ENCODE measurements at regions not wholly inside any gene's neighbourhood (a gene's known extent, or its start where the extent isn't known, plus 50 kb on each side); places are given as distances from the start of the nearest gene placed in this dataset.

- TF ChIP-seq, protein P1, sequence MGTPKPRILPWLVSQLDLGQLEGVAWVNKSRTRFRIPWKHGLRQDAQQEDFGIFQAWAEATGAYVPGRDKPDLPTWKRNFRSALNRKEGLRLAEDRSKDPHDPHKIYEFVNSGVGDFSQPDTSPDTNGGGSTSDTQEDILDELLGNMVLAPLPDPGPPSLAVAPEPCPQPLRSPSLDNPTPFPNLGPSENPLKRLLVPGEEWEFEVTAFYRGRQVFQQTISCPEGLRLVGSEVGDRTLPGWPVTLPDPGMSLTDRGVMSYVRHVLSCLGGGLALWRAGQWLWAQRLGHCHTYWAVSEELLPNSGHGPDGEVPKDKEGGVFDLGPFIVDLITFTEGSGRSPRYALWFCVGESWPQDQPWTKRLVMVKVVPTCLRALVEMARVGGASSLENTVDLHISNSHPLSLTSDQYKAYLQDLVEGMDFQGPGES (IDR thresholded peaks at IDR 0.05; ENCODE audit: low read depth, low read length), result no peak
- TF ChIP-seq, protein P2, sequence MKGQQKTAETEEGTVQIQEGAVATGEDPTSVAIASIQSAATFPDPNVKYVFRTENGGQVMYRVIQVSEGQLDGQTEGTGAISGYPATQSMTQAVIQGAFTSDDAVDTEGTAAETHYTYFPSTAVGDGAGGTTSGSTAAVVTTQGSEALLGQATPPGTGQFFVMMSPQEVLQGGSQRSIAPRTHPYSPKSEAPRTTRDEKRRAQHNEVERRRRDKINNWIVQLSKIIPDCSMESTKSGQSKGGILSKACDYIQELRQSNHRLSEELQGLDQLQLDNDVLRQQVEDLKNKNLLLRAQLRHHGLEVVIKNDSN (IDR thresholded peaks at IDR 0.05; ENCODE audit: borderline replicate concordance, low read depth), result no peak
- TF ChIP-seq NRF1 (IDR thresholded peaks at IDR 0.05; ENCODE audit: low read depth, low read length), result no peak
- TF ChIP-seq EP300 (IDR thresholded peaks at IDR 0.05; ENCODE audit: borderline replicate concordance in 1 of 2, low read depth in 1 of 2, low read length in 1 of 2), result no peak
- no peak for TF ChIP-seq TCF12 (IDR thresholded peaks at IDR 0.05)
- TF ChIP-seq, protein P3, sequence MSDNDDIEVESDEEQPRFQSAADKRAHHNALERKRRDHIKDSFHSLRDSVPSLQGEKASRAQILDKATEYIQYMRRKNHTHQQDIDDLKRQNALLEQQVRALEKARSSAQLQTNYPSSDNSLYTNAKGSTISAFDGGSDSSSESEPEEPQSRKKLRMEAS (IDR thresholded peaks at IDR 0.05; ENCODE audit: low read depth), result no peak
- TF ChIP-seq YY1 (IDR thresholded peaks at IDR 0.05; ENCODE audit: low read depth), result no peak
- TF ChIP-seq NFIC (IDR thresholded peaks at IDR 0.05; ENCODE audit: borderline replicate concordance), result no peak
Measured at GRCh38 chr9:16236311-16236710, 634.2 kb downstream of the BNC2 start (continued).

- H3K27me3 ChIP-seq (ENCODE audit: insufficient read depth), result no peaks in the 10 kb centered on the region
- H3K9me3 ChIP-seq, result no peaks in the 10 kb centered on the region
- peaks cover 0 to 10% of the 10 kb centered on the region in 2 experiments; a peak in 3 of 4 replicates for H3K4me1 ChIP-seq (ENCODE audit: control insufficient read depth in 1 of 2, insufficient read depth in 2 of 2, low read depth in 1 of 2, low read length in 1 of 2)
- no peaks in the 10 kb centered on the region for H3F3A ChIP-seq (replicated peaks; ENCODE audit: insufficient read depth)
- H3K4me3 ChIP-seq (ENCODE audit: low read depth in 2 of 2, low read length in 1 of 2), result no peak overlapping the region
- H3K36me3 ChIP-seq (replicated peaks in 1 of 2; ENCODE audit: control insufficient read depth in 1 of 2, insufficient read depth in 2 of 2, low read length in 1 of 2), result no peaks in the 10 kb centered on the region
- ChIA-PET CTCF (no interaction called here), POLR2A (no interaction called here)
- H3K4me2 ChIP-seq, result no peak overlapping the region
- H2AFZ ChIP-seq (ENCODE audit: low read depth), result no peak overlapping the region
- H3K79me2 ChIP-seq (ENCODE audit: insufficient read depth), result no peaks in the 10 kb centered on the region
- H3K27ac ChIP-seq (ENCODE audit: low read depth in 2 of 2, low read length in 1 of 2), result peak overlapping the region in 1 of 2 experiments; percentile 32; a peak in 1 of 4 replicates
- 88% methylated on average over 7 of the region's 7 CpGs for WGBS (ENCODE audit: low lambda C conversion rate)
- TF ChIP-seq RAD21 (IDR thresholded peaks at IDR 0.05; ENCODE audit: low read length), result no peak
- no peak for TF ChIP-seq TEAD4 (IDR thresholded peaks at IDR 0.05; ENCODE audit: borderline replicate concordance, insufficient read depth)
- TF ChIP-seq FOXJ3 (CRISPR knock-in tag; IDR thresholded peaks at IDR 0.05), result no peak
- no peak for TF ChIP-seq FOSL2 (IDR thresholded peaks at IDR 0.05; ENCODE audit: borderline replicate concordance, low read depth)
- TF ChIP-seq JUND (IDR thresholded peaks at IDR 0.05), result no peak
- no peak for TF ChIP-seq EZH2phosphoT487 (IDR thresholded peaks at IDR 0.05; ENCODE audit: borderline replicate concordance, low read depth)
- TF ChIP-seq YY1 (IDR thresholded peaks at IDR 0.05; ENCODE audit: low read depth), result no peak
- TF ChIP-seq, protein P3 (IDR thresholded peaks at IDR 0.05; ENCODE audit: low read depth), result no peak
- TF ChIP-seq CHD2 (IDR thresholded peaks at IDR 0.05; ENCODE audit: low read length, partially characterized antibody), result no peak
- TF ChIP-seq RXRA (IDR thresholded peaks at IDR 0.05; ENCODE audit: borderline replicate concordance, low read depth), result no peak
- no peak for TF ChIP-seq GABPA (IDR thresholded peaks at IDR 0.05; ENCODE audit: low read depth)
- TF ChIP-seq, protein P4, sequence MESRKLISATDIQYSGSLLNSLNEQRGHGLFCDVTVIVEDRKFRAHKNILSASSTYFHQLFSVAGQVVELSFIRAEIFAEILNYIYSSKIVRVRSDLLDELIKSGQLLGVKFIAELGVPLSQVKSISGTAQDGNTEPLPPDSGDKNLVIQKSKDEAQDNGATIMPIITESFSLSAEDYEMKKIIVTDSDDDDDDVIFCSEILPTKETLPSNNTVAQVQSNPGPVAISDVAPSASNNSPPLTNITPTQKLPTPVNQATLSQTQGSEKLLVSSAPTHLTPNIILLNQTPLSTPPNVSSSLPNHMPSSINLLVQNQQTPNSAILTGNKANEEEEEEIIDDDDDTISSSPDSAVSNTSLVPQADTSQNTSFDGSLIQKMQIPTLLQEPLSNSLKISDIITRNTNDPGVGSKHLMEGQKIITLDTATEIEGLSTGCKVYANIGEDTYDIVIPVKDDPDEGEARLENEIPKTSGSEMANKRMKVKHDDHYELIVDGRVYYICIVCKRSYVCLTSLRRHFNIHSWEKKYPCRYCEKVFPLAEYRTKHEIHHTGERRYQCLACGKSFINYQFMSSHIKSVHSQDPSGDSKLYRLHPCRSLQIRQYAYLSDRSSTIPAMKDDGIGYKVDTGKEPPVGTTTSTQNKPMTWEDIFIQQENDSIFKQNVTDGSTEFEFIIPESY (IDR thresholded peaks at IDR 0.05; ENCODE audit: borderline replicate concordance, low read depth), result no peak
- no peaks in the 10 kb centered on the region for H3K9me2 ChIP-seq
- H3K9ac ChIP-seq, result no peak overlapping the region
- H4K20me1 ChIP-seq (ENCODE audit: insufficient read depth), result no peaks in the 10 kb centered on the region
- DNase-seq, result no peak
Measured at GRCh38 chr9:16236882-16237281, 633.6 kb downstream of the BNC2 start.

Data from SK-N-SH (cell line).